CD8-positive, alpha-beta memory T cell (primary cell): ENCODE measurements at regions not wholly inside any gene's neighbourhood (a gene's known extent, or its start where the extent isn't known, plus 50 kb on each side); places are given as distances from the start of the nearest gene placed in this dataset.
A peak's percentile ranks its signal among the peaks of the same experiment; 100 is the strongest.

Source experiments
- CTCF ChIA-PET: fragments of 350-600 bp; sonication (Branson Sonifier 250); formaldehyde crosslinking; loops from one replicate; lab custom pipeline; 2021; ENCODE audit warnings: antibody characterized with exemption; lab: Charles Lee
- POLR2A ChIA-PET: fragments of 350-600 bp; sonication (Branson Sonifier 250); formaldehyde crosslinking; loops from one replicate; lab custom pipeline; 2021; ENCODE audit warnings: antibody characterized with exemption; lab: Charles Lee
- DNase-seq, 5 donors: peaks; one replicate each; pipeline versions ENCODE4 v3.0.0 to v3.0.0-alpha.2; 2020 to 2022; ENCODE audit warnings: mixed read lengths in 1 of 5
- H3K27ac ChIP-seq: one replicate; pipeline ENCODE4 v1.7.0; 2013; ENCODE audit warnings: low read depth, mild to moderate bottlenecking, low read length, moderate library complexity
- H3K27me3 ChIP-seq: 2 replicates; pipeline ENCODE4 v1.7.0; 2013; ENCODE audit warnings: low read length, mild to moderate bottlenecking; ENCODE audit not compliant: insufficient read depth, poor library complexity, severe bottlenecking
- H3K36me3 ChIP-seq: 2 replicates; pipeline ENCODE4 v1.7.0; 2013; ENCODE audit warnings: mild to moderate bottlenecking, low read length, moderate library complexity; ENCODE audit not compliant: insufficient read depth
- H3K4me1 ChIP-seq: 2 replicates; pipeline ENCODE4 v1.7.0; 2013; ENCODE audit warnings: mild to moderate bottlenecking, low read length, moderate library complexity; ENCODE audit not compliant: insufficient read depth
- H3K4me3 ChIP-seq: 2 replicates; pipeline ENCODE4 v1.7.0; 2013; ENCODE audit warnings: mild to moderate bottlenecking, low read length
- H3K9me3 ChIP-seq: 2 replicates; pipeline ENCODE4 v1.7.0; 2013; ENCODE audit warnings: mild to moderate bottlenecking, low read length
- H3K27ac Mint-ChIP-seq, 8 donors: one replicate each; pipeline ENCODE4 v1.8.0; 2020 to 2021; ENCODE audit warnings: mixed read lengths in 8 of 8, mild to moderate bottlenecking in 6 of 8, inconsistent platforms in 3 of 8, moderate library complexity in 3 of 8
- H3K27me3 Mint-ChIP-seq, 2 donors: one replicate each; pipeline ENCODE4 v1.8.0; 2020 to 2021; ENCODE audit warnings: mixed read lengths in 2 of 2, mild to moderate bottlenecking in 1 of 2, moderate library complexity in 1 of 2
- H3K36me3 Mint-ChIP-seq, 3 donors: one replicate each; pipeline ENCODE4 v1.8.0; 2020 to 2021; ENCODE audit warnings: mixed read lengths in 3 of 3, inconsistent platforms in 1 of 3, mild to moderate bottlenecking in 1 of 3
- H3K4me1 Mint-ChIP-seq, 3 donors: one replicate each; pipeline ENCODE4 v1.8.0; 2020 to 2021; ENCODE audit warnings: mixed read lengths in 3 of 3, inconsistent platforms in 1 of 3, mild to moderate bottlenecking in 1 of 3
- H3K4me3 Mint-ChIP-seq, 7 donors: one replicate each; pipeline ENCODE4 v1.8.0; 2020 to 2021; ENCODE audit warnings: mixed read lengths in 7 of 7, mild to moderate bottlenecking in 6 of 7, moderate library complexity in 4 of 7, inconsistent platforms in 2 of 7
- H3K9me3 Mint-ChIP-seq, 5 donors: one replicate each; pipeline ENCODE4 v1.8.0; 2020 to 2022; ENCODE audit warnings: mixed read lengths in 5 of 5, mild to moderate bottlenecking in 3 of 5, moderate library complexity in 2 of 5, inconsistent platforms in 1 of 5

DNA sequence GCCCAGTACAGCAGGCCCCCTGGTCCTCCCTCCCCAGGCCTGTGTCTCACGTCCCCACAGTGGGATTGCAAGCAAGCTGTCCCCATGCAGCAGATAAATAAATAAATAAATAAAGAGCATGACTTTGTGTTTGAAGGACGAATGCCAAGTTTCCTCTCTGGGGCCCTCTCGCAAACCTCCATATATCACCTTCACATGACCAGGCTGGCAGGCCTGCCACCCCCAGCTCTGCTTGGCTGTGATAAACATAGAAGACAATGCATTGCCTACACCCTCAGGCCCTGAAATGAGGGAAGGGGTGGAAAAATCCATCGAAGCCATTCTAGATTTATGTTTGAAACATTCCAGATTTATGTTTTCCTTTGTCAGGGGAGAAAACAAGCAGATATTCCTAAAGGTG, 107.3 kb downstream of the CCT6B start:
- no peaks in the 10 kb centered on the region for H3K27me3 ChIP-seq
- H3K4me3 Mint-ChIP-seq: no peak overlapping the region
- H3K9me3 Mint-ChIP-seq: no peaks in the 10 kb centered on the region
- no peaks in the 10 kb centered on the region for H3K36me3 ChIP-seq
- H3K27me3 Mint-ChIP-seq: peaks cover 11 to 22% of the 10 kb centered on the region in 2 donors
- H3K27ac Mint-ChIP-seq: no peak overlapping the region
- no peaks in the 10 kb centered on the region for H3K4me1 ChIP-seq
- H3K27ac ChIP-seq: no peak overlapping the region
- H3K9me3 ChIP-seq: no peaks in the 10 kb centered on the region
- ChIA-PET CTCF (no interaction called here), POLR2A (no interaction called here)
- DNase-seq: no peak
- H3K4me3 ChIP-seq: no peak overlapping the region
- H3K36me3 Mint-ChIP-seq: no peaks in the 10 kb centered on the region
- peaks cover 0 to under 1% (median 0%) of the 10 kb centered on the region in 3 donors for H3K4me1 Mint-ChIP-seq

DNA sequence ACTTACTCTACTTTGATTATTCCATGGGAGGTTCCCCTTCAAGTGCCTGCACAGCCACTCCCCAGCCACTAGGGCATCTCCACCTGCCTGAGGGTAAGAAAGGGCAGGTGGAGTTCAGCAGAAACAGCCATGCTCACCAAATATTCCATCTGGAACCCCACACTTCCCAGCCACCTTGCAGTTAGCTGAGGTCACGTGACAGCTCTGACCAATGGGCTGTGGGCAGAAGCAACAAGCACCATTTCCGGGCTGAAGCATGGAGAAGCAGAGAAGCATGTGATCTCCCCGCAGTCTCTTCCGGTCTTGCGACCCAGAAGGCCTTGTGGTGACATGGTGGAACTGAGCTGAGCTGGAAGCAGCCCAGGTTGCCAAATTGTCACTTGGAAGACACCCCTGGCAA, 108.6 kb downstream of the CCT6B start:
- Histone ChIP-seq H3K27ac (no peak overlapping the region), H3K27me3 (no peaks in the 10 kb centered on the region), H3K36me3 (no peaks in the 10 kb centered on the region), H3K4me1 (no peaks in the 10 kb centered on the region), H3K9me3 (no peaks in the 10 kb centered on the region), H3K4me3 (no peak overlapping the region)
- Mint-ChIP-seq H3K4me3 (no peak overlapping the region), H3K36me3 (no peaks in the 10 kb centered on the region), H3K9me3 (no peaks in the 10 kb centered on the region), H3K27me3 (peaks cover 11 to 18% of the 10 kb centered on the region in 2 donors), H3K4me1 (no peaks in the 10 kb centered on the region), H3K27ac (no peak overlapping the region)
- POLR2A ChIA-PET: no interaction called here
- no peak for DNase-seq
- CTCF ChIA-PET: no interaction called here

DNA sequence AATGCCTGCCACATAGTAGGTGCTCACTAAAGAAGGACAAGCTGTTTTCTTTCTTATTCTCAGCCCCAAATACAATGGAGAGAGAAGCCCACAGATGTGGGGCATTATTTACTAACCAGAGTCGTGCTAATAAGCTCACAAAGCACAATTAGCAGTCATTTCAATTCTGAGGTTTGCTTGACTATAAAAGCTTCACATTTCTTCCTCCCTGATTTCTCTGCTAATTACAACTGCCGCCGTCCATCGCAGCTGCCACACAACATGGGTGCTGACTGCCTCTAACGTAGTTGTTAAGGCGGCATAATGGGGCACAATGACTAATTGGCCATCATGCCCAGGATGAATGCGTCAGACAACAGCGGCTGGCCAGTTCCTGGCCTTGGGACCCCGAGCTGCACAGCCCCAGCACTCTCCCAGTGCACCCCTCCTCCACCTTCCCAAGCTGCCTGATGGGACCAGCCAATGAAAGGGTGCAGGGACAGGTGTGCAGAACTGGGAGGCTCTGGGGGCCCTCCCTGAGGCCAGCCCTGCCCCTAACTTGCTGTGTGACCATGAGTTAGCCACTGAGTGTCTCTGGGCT, 109.2 kb downstream of the CCT6B start:
- H3K27ac ChIP-seq: no peak overlapping the region
- H3K4me1 Mint-ChIP-seq: no peaks in the 10 kb centered on the region
- no peak overlapping the region for H3K4me3 Mint-ChIP-seq
- no peaks in the 10 kb centered on the region for H3K36me3 Mint-ChIP-seq
- peaks cover 9 to 15% of the 10 kb centered on the region in 2 donors for H3K27me3 Mint-ChIP-seq
- no peaks in the 10 kb centered on the region for H3K9me3 ChIP-seq
- ChIA-PET POLR2A (no interaction called here), CTCF (no interaction called here)
- DNase-seq: no peak
- no peaks in the 10 kb centered on the region for H3K27me3 ChIP-seq
- no peak overlapping the region for H3K27ac Mint-ChIP-seq
- no peaks in the 10 kb centered on the region for H3K4me1 ChIP-seq
- H3K9me3 Mint-ChIP-seq: no peaks in the 10 kb centered on the region
- H3K4me3 ChIP-seq: no peak overlapping the region
- no peaks in the 10 kb centered on the region for H3K36me3 ChIP-seq

DNA sequence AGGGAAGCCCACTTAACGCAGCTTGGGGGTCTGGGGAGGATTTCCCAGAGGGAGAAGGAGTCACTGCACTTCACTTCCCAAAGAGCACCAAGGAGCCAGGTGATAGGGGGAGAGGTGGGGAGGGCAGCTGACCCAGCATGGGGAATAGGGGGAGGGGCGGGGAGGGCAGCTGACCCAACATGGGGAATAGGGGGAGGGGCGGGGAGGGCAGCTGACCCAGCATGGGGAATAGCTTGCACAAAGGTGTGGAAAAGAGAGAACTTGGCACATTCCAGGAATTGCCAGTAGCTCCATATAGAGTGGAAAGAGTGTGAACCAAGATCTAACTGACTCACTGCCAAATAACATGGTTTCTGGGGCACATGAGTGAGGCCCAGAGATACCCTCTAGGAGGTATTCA, 110.3 kb downstream of the CCT6B start:
- ChIA-PET CTCF (no interaction called here), POLR2A (no interaction called here)
- H3K27ac ChIP-seq: no peak overlapping the region
- H3K36me3 ChIP-seq: no peaks in the 10 kb centered on the region
- no peak overlapping the region for H3K4me3 ChIP-seq
- Mint-ChIP-seq H3K36me3 (no peaks in the 10 kb centered on the region), H3K4me1 (no peaks in the 10 kb centered on the region), H3K4me3 (no peak overlapping the region), H3K27me3 (peaks cover 7 to 12% of the 10 kb centered on the region in 2 donors), H3K27ac (no peak overlapping the region), H3K9me3 (no peaks in the 10 kb centered on the region)
- H3K27me3 ChIP-seq: no peaks in the 10 kb centered on the region
- DNase-seq: no peak
- no peaks in the 10 kb centered on the region for H3K9me3 ChIP-seq
- no peaks in the 10 kb centered on the region for H3K4me1 ChIP-seq

DNA sequence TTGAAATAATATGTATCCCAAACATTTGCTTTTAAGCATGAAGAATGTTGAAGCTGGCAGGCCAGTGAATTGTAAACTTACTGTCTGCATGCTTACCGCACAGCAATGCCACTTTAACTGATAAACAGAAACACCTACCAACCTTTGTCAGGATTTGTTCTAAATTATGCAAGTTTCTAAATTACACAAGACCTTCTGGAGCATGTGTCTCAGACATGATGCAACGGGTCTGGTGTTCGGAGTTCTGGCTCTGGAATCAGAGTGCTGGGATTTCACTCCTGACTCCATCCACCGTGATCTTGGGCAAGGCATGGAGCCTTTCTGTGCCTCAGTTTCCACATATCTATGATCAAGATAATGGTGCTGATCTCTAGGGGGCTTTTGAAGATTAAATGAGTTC, 111.2 kb downstream of the CCT6B start:
- Histone ChIP-seq H3K27ac (no peak overlapping the region), H3K36me3 (no peaks in the 10 kb centered on the region), H3K9me3 (no peaks in the 10 kb centered on the region), H3K27me3 (no peaks in the 10 kb centered on the region), H3K4me1 (peaks cover 1% of the 10 kb centered on the region), H3K4me3 (no peak overlapping the region)
- Mint-ChIP-seq H3K4me3 (no peak overlapping the region), H3K4me1 (peaks cover 0 to 3% (median 0%) of the 10 kb centered on the region in 3 donors), H3K27ac (no peak overlapping the region), H3K27me3 (peaks cover 7 to 10% of the 10 kb centered on the region in 2 donors), H3K9me3 (no peaks in the 10 kb centered on the region), H3K36me3 (no peaks in the 10 kb centered on the region)
- ChIA-PET CTCF (no interaction called here), POLR2A (no interaction called here)
- DNase-seq: no peak

DNA sequence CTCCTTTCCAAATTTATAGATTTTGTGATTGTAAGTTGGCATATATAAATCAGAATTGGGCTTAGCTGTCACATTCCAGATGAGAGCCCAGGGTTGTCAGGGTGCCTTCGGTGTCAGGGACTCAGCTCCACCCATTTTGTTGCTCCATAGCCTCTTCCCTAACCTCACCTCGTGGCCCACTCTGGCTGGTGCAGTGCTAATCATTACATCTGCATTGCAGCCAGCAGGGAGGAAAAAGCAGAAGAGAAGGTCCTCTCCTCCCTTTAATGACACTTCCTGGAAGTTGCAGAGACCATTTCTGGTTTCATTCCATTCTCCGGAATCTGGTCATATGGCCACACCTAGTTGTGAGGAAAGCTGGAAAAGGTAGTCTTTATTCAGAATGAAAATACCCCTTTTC, 113.3 kb downstream of the CCT6B start:
- H3K27ac ChIP-seq: no peak overlapping the region
- DNase-seq: no peak
- H3K4me1 ChIP-seq: peaks cover 22% of the 10 kb centered on the region
- Mint-ChIP-seq H3K9me3 (no peaks in the 10 kb centered on the region), H3K27me3 (peaks cover 0 to 4% of the 10 kb centered on the region in 2 donors), H3K4me1 (peaks cover 0 to 3% (median 0%) of the 10 kb centered on the region in 3 donors), H3K36me3 (no peaks in the 10 kb centered on the region), H3K27ac (no peak overlapping the region), H3K4me3 (no peak overlapping the region)
- POLR2A ChIA-PET: no interaction called here
- CTCF ChIA-PET: no interaction called here
- H3K36me3 ChIP-seq: no peaks in the 10 kb centered on the region
- H3K9me3 ChIP-seq: no peaks in the 10 kb centered on the region
- H3K27me3 ChIP-seq: no peaks in the 10 kb centered on the region
- H3K4me3 ChIP-seq: no peak overlapping the region

DNA sequence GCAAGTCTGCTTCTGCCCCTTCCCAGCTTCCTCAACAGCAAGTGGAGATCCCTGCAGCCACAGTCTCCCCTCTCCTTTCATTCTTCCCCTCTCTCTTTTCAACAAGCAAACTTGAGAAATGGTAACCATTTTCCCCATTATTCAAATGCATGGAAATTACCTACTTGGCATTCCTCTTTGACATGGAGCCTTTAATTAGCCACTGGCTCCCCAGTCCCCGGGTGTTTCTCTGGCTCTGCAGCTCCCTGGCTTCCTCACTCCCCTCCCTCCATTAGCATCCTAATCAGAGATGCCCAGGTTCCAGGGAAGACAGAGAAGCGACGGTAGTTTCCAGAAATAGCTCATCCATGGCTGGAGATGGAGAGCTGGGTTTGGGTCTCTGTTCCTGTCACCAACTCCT, 116.0 kb downstream of the CCT6B start:
- CTCF ChIA-PET: no interaction called here
- Histone ChIP-seq H3K9me3 (no peaks in the 10 kb centered on the region), H3K27me3 (no peaks in the 10 kb centered on the region), H3K4me3 (no peak overlapping the region), H3K36me3 (no peaks in the 10 kb centered on the region), H3K27ac (no peak overlapping the region), H3K4me1 (peaks cover 49% of the 10 kb centered on the region)
- POLR2A ChIA-PET: no interaction called here
- no peak for DNase-seq
- Mint-ChIP-seq H3K27me3 (no peaks in the 10 kb centered on the region), H3K4me1 (peaks cover 13 to 18% (median 16%) of the 10 kb centered on the region in 3 donors), H3K9me3 (no peaks in the 10 kb centered on the region), H3K27ac (no peak overlapping the region), H3K36me3 (peaks cover 0 to 4% (median 0%) of the 10 kb centered on the region in 3 donors), H3K4me3 (no peak overlapping the region)

DNA sequence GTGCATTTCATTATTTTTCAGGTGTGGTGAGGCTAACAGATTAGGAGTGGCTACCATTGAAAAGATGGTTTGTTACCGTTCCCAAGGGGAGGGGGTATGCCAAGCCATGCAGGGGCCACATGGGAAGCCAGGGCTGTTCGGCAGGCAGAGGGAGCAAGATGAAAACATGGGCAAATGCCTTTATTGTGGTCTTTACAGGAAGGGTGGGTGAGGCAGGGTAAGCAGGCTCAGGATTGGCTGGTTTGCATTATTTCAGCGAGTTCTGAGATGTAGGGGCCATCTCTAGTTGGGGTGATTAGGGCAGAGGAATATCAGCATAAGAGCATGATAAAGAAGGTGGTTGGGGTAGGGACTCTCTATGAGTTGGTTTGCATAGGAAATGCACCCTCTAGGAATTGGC, 117.6 kb downstream of the CCT6B start:
- CTCF ChIA-PET: no interaction called here
- Mint-ChIP-seq H3K9me3 (no peaks in the 10 kb centered on the region), H3K27me3 (no peaks in the 10 kb centered on the region), H3K36me3 (peaks cover 0 to 4% (median 0%) of the 10 kb centered on the region in 3 donors), H3K27ac (no peak overlapping the region), H3K4me3 (no peak overlapping the region), H3K4me1 (peaks cover 18 to 21% (median 21%) of the 10 kb centered on the region in 3 donors)
- Histone ChIP-seq H3K27me3 (no peaks in the 10 kb centered on the region), H3K4me1 (peaks cover 53% of the 10 kb centered on the region), H3K9me3 (no peaks in the 10 kb centered on the region), H3K36me3 (no peaks in the 10 kb centered on the region), H3K4me3 (peak overlapping the region; percentile 21), H3K27ac (no peak overlapping the region)
- DNase-seq: peak in 1 of 5 donors; percentile 6
- POLR2A ChIA-PET: no interaction called here
